ENCODE measurements at regions not wholly inside any gene's neighbourhood (a gene's known extent, or its start where the extent isn't known, plus 50 kb on each side); places are given as distances from the start of the nearest gene placed in this dataset.

- no peak for TF ChIP-seq POLR2A (IDR thresholded peaks at IDR 0.05; ENCODE audit: low read depth, low read length)
- no peak for TF ChIP-seq POLR2AphosphoS5 (IDR thresholded peaks at IDR 0.05; ENCODE audit: low read depth, low read length)
- TF ChIP-seq TAF1 (IDR thresholded peaks at IDR 0.05; ENCODE audit: borderline replicate concordance, low read depth, low read length), result no peak
These were observed 280.0 kb upstream of the RTL1 start for GRCh38 chr14:101183376-101184103.

Data from GM12892 (cell line).